ENCODE measurements at regions not wholly inside any gene's neighbourhood (a gene's known extent, or its start where the extent isn't known, plus 50 kb on each side); places are given as distances from the start of the nearest gene placed in this dataset.

DNA sequence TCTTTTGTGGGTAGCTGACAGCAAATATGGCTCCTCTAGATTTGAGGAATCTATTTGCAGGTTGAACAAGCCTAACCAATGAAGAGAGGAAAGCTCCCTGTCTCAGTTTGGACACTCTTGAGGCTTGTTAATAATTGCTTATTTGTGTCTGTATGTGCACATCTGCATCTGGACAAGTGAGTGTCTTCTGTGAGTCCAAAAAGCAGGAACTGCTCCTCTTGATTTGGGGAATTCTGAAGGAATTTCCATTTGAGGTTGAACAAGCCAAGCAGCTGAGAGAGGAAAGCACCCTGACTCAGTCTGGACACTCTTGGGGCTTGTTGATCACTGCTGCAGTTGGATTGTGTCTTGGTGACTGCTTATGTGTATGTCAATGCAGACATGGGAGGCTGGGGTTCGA, 211.6 kb downstream of the DTWD2 start:
- Histone ChIP-seq H4K20me1 (ENCODE audit: control insufficient read depth, extremely low read depth, insufficient read depth, low read length) (no peaks in the 10 kb centered on the region), H3K4me1 (ENCODE audit: control insufficient read depth, extremely low read depth, insufficient read depth, low read length) (no peaks in the 10 kb centered on the region), H3K36me3 (ENCODE audit: control insufficient read depth in 2 of 2, extremely low read depth in 1 of 2, insufficient read depth in 2 of 2, low read length in 2 of 2) (no peaks in the 10 kb centered on the region), H3K27ac (ENCODE audit: control insufficient read depth, insufficient read depth, low read length) (no peak overlapping the region), H3K9me3 (ENCODE audit: control insufficient read depth, low read depth, low read length) (no peaks in the 10 kb centered on the region), H2AFZ (ENCODE audit: control insufficient read depth, low read length) (no peak overlapping the region), H3K4me3 (ENCODE audit: control insufficient read depth in 2 of 3, extremely low read depth in 1 of 3, insufficient read depth in 2 of 3, low read depth in 1 of 3, low read length in 3 of 3) (no peak overlapping the region), H3K9ac (ENCODE audit: control insufficient read depth, extremely low read depth, insufficient read depth, low read length) (no peak overlapping the region), H3K4me2 (ENCODE audit: control insufficient read depth, extremely low read depth, insufficient read depth, low read depth, low read length) (no peak overlapping the region), H3K79me2 (ENCODE audit: control insufficient read depth, insufficient read depth, low read length) (no peaks in the 10 kb centered on the region), H3K27me3 (ENCODE audit: control insufficient read depth, extremely low read depth, insufficient read depth, low read length) (no peaks in the 10 kb centered on the region), H3K9me1 (ENCODE audit: control insufficient read depth, extremely low read depth, insufficient read depth, low read length) (no peaks in the 10 kb centered on the region)
- TF ChIP-seq, protein P1, sequence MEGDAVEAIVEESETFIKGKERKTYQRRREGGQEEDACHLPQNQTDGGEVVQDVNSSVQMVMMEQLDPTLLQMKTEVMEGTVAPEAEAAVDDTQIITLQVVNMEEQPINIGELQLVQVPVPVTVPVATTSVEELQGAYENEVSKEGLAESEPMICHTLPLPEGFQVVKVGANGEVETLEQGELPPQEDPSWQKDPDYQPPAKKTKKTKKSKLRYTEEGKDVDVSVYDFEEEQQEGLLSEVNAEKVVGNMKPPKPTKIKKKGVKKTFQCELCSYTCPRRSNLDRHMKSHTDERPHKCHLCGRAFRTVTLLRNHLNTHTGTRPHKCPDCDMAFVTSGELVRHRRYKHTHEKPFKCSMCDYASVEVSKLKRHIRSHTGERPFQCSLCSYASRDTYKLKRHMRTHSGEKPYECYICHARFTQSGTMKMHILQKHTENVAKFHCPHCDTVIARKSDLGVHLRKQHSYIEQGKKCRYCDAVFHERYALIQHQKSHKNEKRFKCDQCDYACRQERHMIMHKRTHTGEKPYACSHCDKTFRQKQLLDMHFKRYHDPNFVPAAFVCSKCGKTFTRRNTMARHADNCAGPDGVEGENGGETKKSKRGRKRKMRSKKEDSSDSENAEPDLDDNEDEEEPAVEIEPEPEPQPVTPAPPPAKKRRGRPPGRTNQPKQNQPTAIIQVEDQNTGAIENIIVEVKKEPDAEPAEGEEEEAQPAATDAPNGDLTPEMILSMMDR (optimal IDR thresholded peaks at IDR 0.05 in 1 of 3, IDR thresholded peaks at IDR 0.05 in 1 of 3, conservative IDR thresholded peaks at IDR 0.05 in 1 of 3; ENCODE audit: extremely low read depth in 1 of 3, insufficient read depth in 2 of 3, low read length in 3 of 3), result no peak
- no peak for TF ChIP-seq EZH2 (IDR thresholded peaks at IDR 0.05; ENCODE audit: low read length)
- FAIRE-seq, result no peak
- no peak for DNase-seq (ENCODE audit: low read depth, low spot score)
- dilution Hi-C loops (cut with MboI; ENCODE audit: extremely low pct_ligation_motif_present, low sequenced_read_pairs), result no loop called here

GRCh38 chr5:118775790-118776499, 212.4 kb downstream of the DTWD2 start:
- Histone ChIP-seq H3K9me3 (ENCODE audit: control insufficient read depth, low read depth, low read length) (no peaks in the 10 kb centered on the region), H3K27me3 (ENCODE audit: control insufficient read depth, extremely low read depth, insufficient read depth, low read length) (no peaks in the 10 kb centered on the region), H4K20me1 (ENCODE audit: control insufficient read depth, extremely low read depth, insufficient read depth, low read length) (no peaks in the 10 kb centered on the region), H3K9ac (ENCODE audit: control insufficient read depth, extremely low read depth, insufficient read depth, low read length) (no peak overlapping the region), H3K4me1 (ENCODE audit: control insufficient read depth, extremely low read depth, insufficient read depth, low read length) (no peaks in the 10 kb centered on the region), H3K27ac (ENCODE audit: control insufficient read depth, insufficient read depth, low read length) (no peak overlapping the region), H3K79me2 (ENCODE audit: control insufficient read depth, insufficient read depth, low read length) (no peaks in the 10 kb centered on the region), H3K9me1 (ENCODE audit: control insufficient read depth, extremely low read depth, insufficient read depth, low read length) (no peaks in the 10 kb centered on the region), H3K4me3 (ENCODE audit: control insufficient read depth in 2 of 3, extremely low read depth in 1 of 3, insufficient read depth in 2 of 3, low read depth in 1 of 3, low read length in 3 of 3) (no peak overlapping the region), H3K36me3 (ENCODE audit: control insufficient read depth in 2 of 2, extremely low read depth in 1 of 2, insufficient read depth in 2 of 2, low read length in 2 of 2) (no peaks in the 10 kb centered on the region), H3K4me2 (ENCODE audit: control insufficient read depth, extremely low read depth, insufficient read depth, low read depth, low read length) (no peak overlapping the region), H2AFZ (ENCODE audit: control insufficient read depth, low read length) (no peak overlapping the region)
- dilution Hi-C loops (cut with MboI; ENCODE audit: extremely low pct_ligation_motif_present, low sequenced_read_pairs), result no loop called here
- FAIRE-seq, result no peak
- no peak for DNase-seq (ENCODE audit: low read depth, low spot score)
- TF ChIP-seq, protein P1 (optimal IDR thresholded peaks at IDR 0.05 in 1 of 3, IDR thresholded peaks at IDR 0.05 in 1 of 3, conservative IDR thresholded peaks at IDR 0.05 in 1 of 3; ENCODE audit: extremely low read depth in 1 of 3, insufficient read depth in 2 of 3, low read length in 3 of 3), result no peak
- TF ChIP-seq EZH2 (IDR thresholded peaks at IDR 0.05; ENCODE audit: low read length), result no peak

Data from keratinocyte (primary cell).